ENCODE measurements at regions not wholly inside any gene's neighbourhood (a gene's known extent, or its start where the extent isn't known, plus 50 kb on each side); places are given as distances from the start of the nearest gene placed in this dataset.
"Not testable (repeated sequence)": the region's sequence is repeated elsewhere in the genome, so short reads cannot be mapped to it uniquely, and the experiment has no call there.

- H3K9ac ChIP-seq (ENCODE audit: low read depth in 1 of 2, low read length in 2 of 2), result no peak overlapping the region
- H3K27me3 ChIP-seq (ENCODE audit: control insufficient read depth in 2 of 2, insufficient read depth in 2 of 2, low read length in 2 of 2), result no peaks in the 10 kb centered on the region
- H3K27ac ChIP-seq (ENCODE audit: low read depth in 2 of 2, low read length in 2 of 2), result no peak overlapping the region
- no peaks in the 10 kb centered on the region for H3K36me3 ChIP-seq (ENCODE audit: control insufficient read depth in 2 of 2, insufficient read depth in 2 of 2, low read length in 2 of 2)
- no peaks in the 10 kb centered on the region for H3K4me1 ChIP-seq (ENCODE audit: control insufficient read depth in 2 of 2, insufficient read depth in 2 of 2, low read length in 2 of 2)
- H3K4me3 ChIP-seq (ENCODE audit: low read length in 2 of 2), result no peak overlapping the region
- no peaks in the 10 kb centered on the region for H3K9me3 ChIP-seq (ENCODE audit: control insufficient read depth in 2 of 2, low read length in 2 of 2)
These were observed 1562.9 kb upstream of the PRR20A start for GRCh38 chr13:55577847-55578210.

GRCh38 chr13:55582294-55582693, 1558.4 kb upstream of the PRR20A start:
- H3K9me3 ChIP-seq (ENCODE audit: control insufficient read depth in 2 of 2, low read length in 2 of 2); H3K4me1 ChIP-seq (ENCODE audit: control insufficient read depth in 2 of 2, insufficient read depth in 2 of 2, low read length in 2 of 2); H3K9ac ChIP-seq (ENCODE audit: low read depth in 1 of 2, low read length in 2 of 2); H3K27ac ChIP-seq (ENCODE audit: low read depth in 2 of 2, low read length in 2 of 2); H3K4me3 ChIP-seq (ENCODE audit: low read length in 2 of 2); H3K27me3 ChIP-seq (ENCODE audit: control insufficient read depth in 2 of 2, insufficient read depth in 2 of 2, low read length in 2 of 2); H3K36me3 ChIP-seq (ENCODE audit: control insufficient read depth in 2 of 2, insufficient read depth in 2 of 2, low read length in 2 of 2): not testable (repeated sequence)

- Histone ChIP-seq H3K9me3 (ENCODE audit: control insufficient read depth in 2 of 2, low read length in 2 of 2) (no peaks in the 10 kb centered on the region), H3K4me3 (ENCODE audit: low read length in 2 of 2) (no peak overlapping the region), H3K27me3 (ENCODE audit: control insufficient read depth in 2 of 2, insufficient read depth in 2 of 2, low read length in 2 of 2) (no peaks in the 10 kb centered on the region), H3K9ac (ENCODE audit: low read depth in 1 of 2, low read length in 2 of 2) (no peak overlapping the region), H3K27ac (ENCODE audit: low read depth in 2 of 2, low read length in 2 of 2) (no peak overlapping the region), H3K4me1 (ENCODE audit: control insufficient read depth in 2 of 2, insufficient read depth in 2 of 2, low read length in 2 of 2) (no peaks in the 10 kb centered on the region), H3K36me3 (ENCODE audit: control insufficient read depth in 2 of 2, insufficient read depth in 2 of 2, low read length in 2 of 2) (no peaks in the 10 kb centered on the region)
These were observed 1556.6 kb upstream of the PRR20A start for GRCh38 chr13:55583953-55584593.

GRCh38 chr13:55602784-55603183, 1537.9 kb upstream of the PRR20A start:
- Histone ChIP-seq H3K4me1 (ENCODE audit: control insufficient read depth in 2 of 2, insufficient read depth in 2 of 2, low read length in 2 of 2) (no peaks in the 10 kb centered on the region), H3K36me3 (ENCODE audit: control insufficient read depth in 2 of 2, insufficient read depth in 2 of 2, low read length in 2 of 2) (no peaks in the 10 kb centered on the region), H3K27ac (ENCODE audit: low read depth in 2 of 2, low read length in 2 of 2) (no peak overlapping the region), H3K9ac (ENCODE audit: low read depth in 1 of 2, low read length in 2 of 2) (no peak overlapping the region), H3K4me3 (ENCODE audit: low read length in 2 of 2) (no peak overlapping the region), H3K27me3 (ENCODE audit: control insufficient read depth in 2 of 2, insufficient read depth in 2 of 2, low read length in 2 of 2) (no peaks in the 10 kb centered on the region), H3K9me3 (ENCODE audit: control insufficient read depth in 2 of 2, low read length in 2 of 2) (no peaks in the 10 kb centered on the region)

- Histone ChIP-seq H3K9me3 (ENCODE audit: control insufficient read depth in 2 of 2, low read length in 2 of 2) (no peaks in the 10 kb centered on the region), H3K27me3 (ENCODE audit: control insufficient read depth in 2 of 2, insufficient read depth in 2 of 2, low read length in 2 of 2) (no peaks in the 10 kb centered on the region), H3K4me1 (ENCODE audit: control insufficient read depth in 2 of 2, insufficient read depth in 2 of 2, low read length in 2 of 2) (no peaks in the 10 kb centered on the region), H3K9ac (ENCODE audit: low read depth in 1 of 2, low read length in 2 of 2) (no peak overlapping the region), H3K27ac (ENCODE audit: low read depth in 2 of 2, low read length in 2 of 2) (no peak overlapping the region), H3K4me3 (ENCODE audit: low read length in 2 of 2) (no peak overlapping the region), H3K36me3 (ENCODE audit: control insufficient read depth in 2 of 2, insufficient read depth in 2 of 2, low read length in 2 of 2) (no peaks in the 10 kb centered on the region)
These were observed 1534.6 kb upstream of the PRR20A start for GRCh38 chr13:55606045-55606665.

- Histone ChIP-seq H3K4me3 (ENCODE audit: low read length in 2 of 2) (no peak overlapping the region), H3K36me3 (ENCODE audit: control insufficient read depth in 2 of 2, insufficient read depth in 2 of 2, low read length in 2 of 2) (no peaks in the 10 kb centered on the region), H3K9me3 (ENCODE audit: control insufficient read depth in 2 of 2, low read length in 2 of 2) (peaks cover 0 to 3% of the 10 kb centered on the region in 2 donors), H3K9ac (ENCODE audit: low read depth in 1 of 2, low read length in 2 of 2) (no peak overlapping the region), H3K27me3 (ENCODE audit: control insufficient read depth in 2 of 2, insufficient read depth in 2 of 2, low read length in 2 of 2) (no peaks in the 10 kb centered on the region), H3K27ac (ENCODE audit: low read depth in 2 of 2, low read length in 2 of 2) (no peak overlapping the region), H3K4me1 (ENCODE audit: control insufficient read depth in 2 of 2, insufficient read depth in 2 of 2, low read length in 2 of 2) (no peaks in the 10 kb centered on the region)
These were observed 1527.1 kb upstream of the PRR20A start for GRCh38 chr13:55613429-55614187.

- Histone ChIP-seq H3K36me3 (ENCODE audit: control insufficient read depth in 2 of 2, insufficient read depth in 2 of 2, low read length in 2 of 2) (no peaks in the 10 kb centered on the region), H3K4me3 (ENCODE audit: low read length in 2 of 2) (no peak overlapping the region), H3K9ac (ENCODE audit: low read depth in 1 of 2, low read length in 2 of 2) (no peak overlapping the region), H3K27me3 (ENCODE audit: control insufficient read depth in 2 of 2, insufficient read depth in 2 of 2, low read length in 2 of 2) (no peaks in the 10 kb centered on the region), H3K9me3 (ENCODE audit: control insufficient read depth in 2 of 2, low read length in 2 of 2) (peaks cover 0 to 3% of the 10 kb centered on the region in 2 donors), H3K4me1 (ENCODE audit: control insufficient read depth in 2 of 2, insufficient read depth in 2 of 2, low read length in 2 of 2) (no peaks in the 10 kb centered on the region), H3K27ac (ENCODE audit: low read depth in 2 of 2, low read length in 2 of 2) (no peak overlapping the region)
These were observed 1525.6 kb upstream of the PRR20A start for GRCh38 chr13:55615081-55615480.

- H3K36me3 ChIP-seq (ENCODE audit: control insufficient read depth in 2 of 2, insufficient read depth in 2 of 2, low read length in 2 of 2), result no peaks in the 10 kb centered on the region
- no peak overlapping the region for H3K27ac ChIP-seq (ENCODE audit: low read depth in 2 of 2, low read length in 2 of 2)
- no peaks in the 10 kb centered on the region for H3K4me1 ChIP-seq (ENCODE audit: control insufficient read depth in 2 of 2, insufficient read depth in 2 of 2, low read length in 2 of 2)
- no peaks in the 10 kb centered on the region for H3K27me3 ChIP-seq (ENCODE audit: control insufficient read depth in 2 of 2, insufficient read depth in 2 of 2, low read length in 2 of 2)
- no peak overlapping the region for H3K9ac ChIP-seq (ENCODE audit: low read depth in 1 of 2, low read length in 2 of 2)
- H3K9me3 ChIP-seq (ENCODE audit: control insufficient read depth in 2 of 2, low read length in 2 of 2), result peaks cover 5 to 6% of the 10 kb centered on the region in 2 donors
- H3K4me3 ChIP-seq (ENCODE audit: low read length in 2 of 2), result no peak overlapping the region
These were observed 1523.5 kb upstream of the PRR20A start for GRCh38 chr13:55617241-55617640.

GRCh38 chr13:55627221-55627620, 1513.5 kb upstream of the PRR20A start:
- Histone ChIP-seq H3K9me3 (ENCODE audit: control insufficient read depth in 2 of 2, low read length in 2 of 2) (peaks cover 0 to 2% of the 10 kb centered on the region in 2 donors), H3K36me3 (ENCODE audit: control insufficient read depth in 2 of 2, insufficient read depth in 2 of 2, low read length in 2 of 2) (no peaks in the 10 kb centered on the region), H3K27me3 (ENCODE audit: control insufficient read depth in 2 of 2, insufficient read depth in 2 of 2, low read length in 2 of 2) (no peaks in the 10 kb centered on the region), H3K27ac (ENCODE audit: low read depth in 2 of 2, low read length in 2 of 2) (no peak overlapping the region), H3K4me1 (ENCODE audit: control insufficient read depth in 2 of 2, insufficient read depth in 2 of 2, low read length in 2 of 2) (no peaks in the 10 kb centered on the region), H3K9ac (ENCODE audit: low read depth in 1 of 2, low read length in 2 of 2) (no peak overlapping the region), H3K4me3 (ENCODE audit: low read length in 2 of 2) (no peak overlapping the region)

GRCh38 chr13:55632402-55632801, 1508.3 kb upstream of the PRR20A start:
- Histone ChIP-seq H3K4me3 (ENCODE audit: low read length in 2 of 2) (no peak overlapping the region), H3K4me1 (ENCODE audit: control insufficient read depth in 2 of 2, insufficient read depth in 2 of 2, low read length in 2 of 2) (no peaks in the 10 kb centered on the region), H3K27ac (ENCODE audit: low read depth in 2 of 2, low read length in 2 of 2) (no peak overlapping the region), H3K9me3 (ENCODE audit: control insufficient read depth in 2 of 2, low read length in 2 of 2) (peaks cover 0 to 2% of the 10 kb centered on the region in 2 donors), H3K27me3 (ENCODE audit: control insufficient read depth in 2 of 2, insufficient read depth in 2 of 2, low read length in 2 of 2) (no peaks in the 10 kb centered on the region), H3K36me3 (ENCODE audit: control insufficient read depth in 2 of 2, insufficient read depth in 2 of 2, low read length in 2 of 2) (no peaks in the 10 kb centered on the region), H3K9ac (ENCODE audit: low read depth in 1 of 2, low read length in 2 of 2) (no peak overlapping the region)

Data from mucosa of rectum (tissue), 2 donors.